ENCODE measurements at regions not wholly inside any gene's neighbourhood (a gene's known extent, or its start where the extent isn't known, plus 50 kb on each side); places are given as distances from the start of the nearest gene placed in this dataset.

GRCh38 chr10:91040343-91040742 is 119.5 kb upstream of the ANKRD1 start:
- no peak for DNase-seq

GRCh38 chr10:91042069-91042468 is 121.2 kb upstream of the ANKRD1 start:
- DNase-seq = no peak

GRCh38 chr10:91043173-91043910 is 122.5 kb upstream of the ANKRD1 start:
- no peak for DNase-seq

- no peak for DNase-seq
These were observed 126.0 kb upstream of the ANKRD1 start for GRCh38 chr10:91046869-91047268.

- DNase-seq = no peak
These were observed 127.5 kb upstream of the ANKRD1 start for GRCh38 chr10:91048380-91048779.

GRCh38 chr10:91049296-91049987 is 128.6 kb upstream of the ANKRD1 start:
- DNase-seq = no peak

- DNase-seq = no peak
These were observed 129.1 kb upstream of the ANKRD1 start for GRCh38 chr10:91049988-91050360.

GRCh38 chr10:91050371-91051034 is 129.6 kb upstream of the ANKRD1 start:
- no peak for DNase-seq

GRCh38 chr10:91051829-91052228 is 130.9 kb upstream of the ANKRD1 start:
- DNase-seq = no peak

- DNase-seq = no peak
These were observed 133.4 kb upstream of the ANKRD1 start for GRCh38 chr10:91054325-91054724.

- DNase-seq = no peak
These were observed 140.3 kb upstream of the ANKRD1 start for GRCh38 chr10:91061187-91061586.

GRCh38 chr10:91061608-91062007 is 140.7 kb upstream of the ANKRD1 start:
- DNase-seq = no peak

GRCh38 chr10:91062091-91062490 is 141.2 kb upstream of the ANKRD1 start:
- DNase-seq = no peak

- no peak for DNase-seq
These were observed 148.7 kb upstream of the PCGF5 start for GRCh38 chr10:91071786-91072185.

- no peak for DNase-seq
These were observed 147.0 kb upstream of the PCGF5 start for GRCh38 chr10:91073286-91073979.

- DNase-seq = no peak
These were observed 143.4 kb upstream of the PCGF5 start for GRCh38 chr10:91076991-91077548.

- no peak for DNase-seq
These were observed 142.9 kb upstream of the PCGF5 start for GRCh38 chr10:91077549-91078071.

- DNase-seq = no peak
These were observed 139.7 kb upstream of the PCGF5 start for GRCh38 chr10:91080776-91081175.

- DNase-seq = no peak
These were observed 138.0 kb upstream of the PCGF5 start for GRCh38 chr10:91082447-91082846.

GRCh38 chr10:91088300-91089140 is 131.9 kb upstream of the PCGF5 start:
- no peak for DNase-seq

GRCh38 chr10:91090761-91091529 is 129.5 kb upstream of the PCGF5 start:
- DNase-seq = no peak
